ENCODE measurements at regions not wholly inside any gene's neighbourhood (a gene's known extent, or its start where the extent isn't known, plus 50 kb on each side); places are given as distances from the start of the nearest gene placed in this dataset.

DNA sequence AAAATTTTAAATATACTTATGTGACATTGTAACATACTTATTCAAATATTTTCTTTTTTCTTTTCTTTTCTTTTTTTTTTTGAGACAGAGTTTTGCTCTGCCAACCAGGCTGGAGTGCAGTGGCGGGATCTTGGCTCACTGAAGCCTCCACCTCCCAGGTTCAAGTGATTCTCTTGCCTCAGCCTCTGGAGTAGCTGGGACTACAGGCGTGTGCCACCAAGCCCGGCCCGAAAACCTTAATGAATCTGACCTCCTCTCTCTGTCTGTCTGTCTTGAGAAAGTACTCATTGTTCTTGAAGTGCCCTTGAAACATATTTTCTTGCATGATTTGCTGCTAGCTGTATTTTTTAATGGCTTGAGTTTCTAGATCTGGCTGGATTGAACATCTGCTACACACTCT lies 136.8 kb downstream of the ANAPC4 start:
- Mint-ChIP-seq H3K27me3 (ENCODE audit: insufficient read depth, low read depth, poor library complexity) (no peaks in the 10 kb centered on the region), H3K4me1 (no peaks in the 10 kb centered on the region), H3K36me3 (ENCODE audit: low read depth) (no peaks in the 10 kb centered on the region), H3K9me3 (no peaks in the 10 kb centered on the region; the same call in 2 of the 3 replicates), H3K4me3 (no peak overlapping the region), H3K27ac (no peak overlapping the region)
- Histone ChIP-seq H3K4me3 (no peak overlapping the region), H3K9me2 (ENCODE audit: insufficient read depth) (no peaks in the 10 kb centered on the region), H3K36me3 (ENCODE audit: insufficient read depth) (no peaks in the 10 kb centered on the region), H2AFZ (no peak overlapping the region), H3K27ac (ENCODE audit: low read depth) (no peak overlapping the region), H4K20me1 (replicated peaks; ENCODE audit: insufficient read depth) (no peaks in the 10 kb centered on the region), H3K79me2 (replicated peaks; ENCODE audit: insufficient read depth) (no peaks in the 10 kb centered on the region), H3F3A (replicated peaks; ENCODE audit: low read depth) (no peaks in the 10 kb centered on the region), H3K4me2 (no peak overlapping the region), H3K27me3 (ENCODE audit: insufficient read depth) (no peaks in the 10 kb centered on the region), H3K4me1 (ENCODE audit: insufficient read depth) (no peaks in the 10 kb centered on the region)
- no peak for ATAC-seq
- TF ChIP-seq NANOG (IDR thresholded peaks at IDR 0.05; ENCODE audit: borderline replicate concordance) (no peak), CREB1 (CRISPR knock-in tag; IDR thresholded peaks at IDR 0.05; ENCODE audit: low read depth) (no peak), EZH2 (IDR thresholded peaks at IDR 0.05; ENCODE audit: low read depth, unreplicated experiment) (no peak), POLR2AphosphoS5 (IDR thresholded peaks at IDR 0.05; ENCODE audit: low read depth) (no peak), ZNF114 (CRISPR knock-in tag; IDR thresholded peaks at IDR 0.05) (no peak), REST (IDR thresholded peaks at IDR 0.05; ENCODE audit: unreplicated experiment) (no peak), EZH2phosphoT487 (IDR thresholded peaks at IDR 0.05; ENCODE audit: unreplicated experiment) (no peak), CTCF (conservative IDR thresholded peaks at IDR 0.05; ENCODE audit: low read depth in 2 of 2) (no peak), STAT1 (IDR thresholded peaks at IDR 0.05; ENCODE audit: unreplicated experiment) (no peak), JUNB (IDR thresholded peaks at IDR 0.05; ENCODE audit: unreplicated experiment) (no peak), ZNF331 (CRISPR knock-in tag; IDR thresholded peaks at IDR 0.05; ENCODE audit: low read depth) (no peak)
- TF ChIP-seq, protein P1, sequence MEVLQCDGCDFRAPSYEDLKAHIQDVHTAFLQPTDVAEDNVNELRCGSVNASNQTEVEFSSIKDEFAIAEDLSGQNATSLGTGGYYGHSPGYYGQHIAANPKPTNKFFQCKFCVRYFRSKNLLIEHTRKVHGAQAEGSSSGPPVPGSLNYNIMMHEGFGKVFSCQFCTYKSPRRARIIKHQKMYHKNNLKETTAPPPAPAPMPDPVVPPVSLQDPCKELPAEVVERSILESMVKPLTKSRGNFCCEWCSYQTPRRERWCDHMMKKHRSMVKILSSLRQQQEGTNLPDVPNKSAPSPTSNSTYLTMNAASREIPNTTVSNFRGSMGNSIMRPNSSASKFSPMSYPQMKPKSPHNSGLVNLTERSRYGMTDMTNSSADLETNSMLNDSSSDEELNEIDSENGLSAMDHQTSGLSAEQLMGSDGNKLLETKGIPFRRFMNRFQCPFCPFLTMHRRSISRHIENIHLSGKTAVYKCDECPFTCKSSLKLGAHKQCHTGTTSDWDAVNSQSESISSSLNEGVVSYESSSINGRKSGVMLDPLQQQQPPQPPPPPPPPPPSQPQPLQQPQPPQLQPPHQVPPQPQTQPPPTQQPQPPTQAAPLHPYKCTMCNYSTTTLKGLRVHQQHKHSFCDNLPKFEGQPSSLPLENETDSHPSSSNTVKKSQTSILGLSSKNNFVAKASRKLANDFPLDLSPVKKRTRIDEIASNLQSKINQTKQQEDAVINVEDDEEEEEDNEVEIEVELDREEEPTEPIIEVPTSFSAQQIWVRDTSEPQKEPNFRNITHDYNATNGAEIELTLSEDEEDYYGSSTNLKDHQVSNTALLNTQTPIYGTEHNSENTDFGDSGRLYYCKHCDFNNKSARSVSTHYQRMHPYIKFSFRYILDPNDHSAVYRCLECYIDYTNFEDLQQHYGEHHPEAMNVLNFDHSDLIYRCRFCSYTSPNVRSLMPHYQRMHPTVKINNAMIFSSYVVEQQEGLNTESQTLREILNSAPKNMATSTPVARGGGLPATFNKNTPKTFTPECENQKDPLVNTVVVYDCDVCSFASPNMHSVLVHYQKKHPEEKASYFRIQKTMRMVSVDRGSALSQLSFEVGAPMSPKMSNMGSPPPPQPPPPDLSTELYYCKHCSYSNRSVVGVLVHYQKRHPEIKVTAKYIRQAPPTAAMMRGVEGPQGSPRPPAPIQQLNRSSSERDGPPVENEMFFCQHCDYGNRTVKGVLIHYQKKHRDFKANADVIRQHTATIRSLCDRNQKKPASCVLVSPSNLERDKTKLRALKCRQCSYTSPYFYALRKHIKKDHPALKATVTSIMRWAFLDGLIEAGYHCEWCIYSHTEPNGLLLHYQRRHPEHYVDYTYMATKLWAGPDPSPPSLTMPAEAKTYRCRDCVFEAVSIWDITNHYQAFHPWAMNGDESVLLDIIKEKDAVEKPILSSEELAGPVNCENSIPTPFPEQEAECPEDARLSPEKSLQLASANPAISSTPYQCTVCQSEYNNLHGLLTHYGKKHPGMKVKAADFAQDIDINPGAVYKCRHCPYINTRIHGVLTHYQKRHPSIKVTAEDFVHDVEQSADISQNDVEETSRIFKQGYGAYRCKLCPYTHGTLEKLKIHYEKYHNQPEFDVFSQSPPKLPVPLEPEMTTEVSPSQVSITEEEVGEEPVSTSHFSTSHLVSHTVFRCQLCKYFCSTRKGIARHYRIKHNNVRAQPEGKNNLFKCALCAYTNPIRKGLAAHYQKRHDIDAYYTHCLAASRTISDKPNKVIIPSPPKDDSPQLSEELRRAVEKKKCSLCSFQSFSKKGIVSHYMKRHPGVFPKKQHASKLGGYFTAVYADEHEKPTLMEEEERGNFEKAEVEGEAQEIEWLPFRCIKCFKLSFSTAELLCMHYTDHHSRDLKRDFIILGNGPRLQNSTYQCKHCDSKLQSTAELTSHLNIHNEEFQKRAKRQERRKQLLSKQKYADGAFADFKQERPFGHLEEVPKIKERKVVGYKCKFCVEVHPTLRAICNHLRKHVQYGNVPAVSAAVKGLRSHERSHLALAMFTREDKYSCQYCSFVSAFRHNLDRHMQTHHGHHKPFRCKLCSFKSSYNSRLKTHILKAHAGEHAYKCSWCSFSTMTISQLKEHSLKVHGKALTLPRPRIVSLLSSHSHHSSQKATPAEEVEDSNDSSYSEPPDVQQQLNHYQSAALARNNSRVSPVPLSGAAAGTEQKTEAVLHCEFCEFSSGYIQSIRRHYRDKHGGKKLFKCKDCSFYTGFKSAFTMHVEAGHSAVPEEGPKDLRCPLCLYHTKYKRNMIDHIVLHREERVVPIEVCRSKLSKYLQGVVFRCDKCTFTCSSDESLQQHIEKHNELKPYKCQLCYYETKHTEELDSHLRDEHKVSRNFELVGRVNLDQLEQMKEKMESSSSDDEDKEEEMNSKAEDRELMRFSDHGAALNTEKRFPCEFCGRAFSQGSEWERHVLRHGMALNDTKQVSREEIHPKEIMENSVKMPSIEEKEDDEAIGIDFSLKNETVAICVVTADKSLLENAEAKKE (CRISPR knock-in tag; IDR thresholded peaks at IDR 0.05), result no peak
- TF ChIP-seq, protein P2, sequence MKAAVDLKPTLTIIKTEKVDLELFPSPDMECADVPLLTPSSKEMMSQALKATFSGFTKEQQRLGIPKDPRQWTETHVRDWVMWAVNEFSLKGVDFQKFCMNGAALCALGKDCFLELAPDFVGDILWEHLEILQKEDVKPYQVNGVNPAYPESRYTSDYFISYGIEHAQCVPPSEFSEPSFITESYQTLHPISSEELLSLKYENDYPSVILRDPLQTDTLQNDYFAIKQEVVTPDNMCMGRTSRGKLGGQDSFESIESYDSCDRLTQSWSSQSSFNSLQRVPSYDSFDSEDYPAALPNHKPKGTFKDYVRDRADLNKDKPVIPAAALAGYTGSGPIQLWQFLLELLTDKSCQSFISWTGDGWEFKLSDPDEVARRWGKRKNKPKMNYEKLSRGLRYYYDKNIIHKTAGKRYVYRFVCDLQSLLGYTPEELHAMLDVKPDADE (IDR thresholded peaks at IDR 0.05), result no peak
- no peak for DNase-seq (ENCODE audit: low spot score)
